GM12878 (cell line): ENCODE measurements at regions not wholly inside any gene's neighbourhood (a gene's known extent, or its start where the extent isn't known, plus 50 kb on each side); places are given as distances from the start of the nearest gene placed in this dataset.

Experiments
- ATAC-seq: fragments of 200-7000 bp; cut with Tn5 transposase; 3 replicates; pipeline ENCODE4 v1.9.1; 2020; ENCODE audit warnings: mild to moderate bottlenecking, moderate library complexity
- BruUV-seq: library from RNA; stranded (reverse); fragments of 400-500 nt; replicated peaks from 2 replicates; lab custom pipeline; 2021; lab: Mats Ljungman, UMichigan
- CTCF ChIA-PET: fragments of 300-600 bp; sonication (Branson Sonifier 250); formaldehyde crosslinking; extraction: SDS; loops from one replicate; lab custom pipeline; 2021; ENCODE audit warnings: inconsistent platforms; lab: Yijun Ruan, JAX
- POLR2A ChIA-PET: fragments of 350-600 bp; formaldehyde crosslinking; extraction: SDS; loops from one replicate; lab custom pipeline; 2021; ENCODE audit warnings: inconsistent platforms; lab: Charles Lee
- RAD21 ChIA-PET: fragments of 300-600 bp; sonication (Branson Sonifier 250); formaldehyde crosslinking; loops from one replicate; lab custom pipeline; 2023; ENCODE audit warnings: antibody characterized with exemption; ENCODE audit not compliant: unreplicated experiment; lab: Charles Lee
- SMC1A ChIA-PET: fragments of 300-600 bp; sonication (Branson Sonifier 250); formaldehyde crosslinking; loops from one replicate; lab custom pipeline; 2023; ENCODE audit not compliant: unreplicated experiment, uncharacterized antibody; lab: Charles Lee
- DNase-seq: peaks from one replicate; pipeline ENCODE4 v3.0.0-alpha.2; 2011; ENCODE audit warnings: low read depth, low spot score
- FAIRE-seq: peaks from 3 replicates; lab custom pipeline; 2011; peaks lifted over from hg19 to GRCh38; lab: Jason Lieb, UNC
- H2AFZ ChIP-seq: 2 replicates; pipeline ENCODE4 v1.6.0; 2011; ENCODE audit warnings: low read depth, low read length, control low read depth; ENCODE audit not compliant: control insufficient read depth
- H3K27ac ChIP-seq: 2 replicates; pipeline ENCODE4 v1.5.1; 2011; ENCODE audit warnings: control low read depth; ENCODE audit not compliant: control insufficient read depth, insufficient read depth
- H3K27me3 ChIP-seq, 2 experiments: replicated peaks in 1 of 2; 2 replicates each; pipeline versions ENCODE4 v1.6.0 to v1.6.1; 2011; ENCODE audit warnings: low read length in 1 of 2; ENCODE audit not compliant: control insufficient read depth in 2 of 2, insufficient read depth in 2 of 2
- H3K36me3 ChIP-seq, 2 experiments: 2 replicates each; pipeline ENCODE4 v1.5.1; 2011; ENCODE audit warnings: low read length in 1 of 2; ENCODE audit not compliant: control insufficient read depth in 2 of 2, insufficient read depth in 2 of 2
- H3K4me1 ChIP-seq: 2 replicates; pipeline ENCODE4 v1.6.1; 2011; ENCODE audit warnings: mild to moderate bottlenecking, low read length, moderate library complexity, mixed read lengths; ENCODE audit not compliant: control insufficient read depth, insufficient read depth
- H3K4me2 ChIP-seq: 2 replicates; pipeline ENCODE4 v1.6.0; 2011; ENCODE audit warnings: control low read depth; ENCODE audit not compliant: control insufficient read depth, insufficient read depth
- H3K4me3 ChIP-seq: fragments of 200-600 bp; sonication (generic); 2 replicates; pipeline ENCODE4 v1.5.1; 2016
- H3K79me2 ChIP-seq: 2 replicates; pipeline ENCODE4 v1.6.0; 2011; ENCODE audit warnings: low read length; ENCODE audit not compliant: control insufficient read depth, insufficient read depth
- H3K9ac ChIP-seq: 2 replicates; pipeline ENCODE4 v1.8.0; 2011; ENCODE audit warnings: low read length, control low read depth, mixed read lengths; ENCODE audit not compliant: control insufficient read depth, insufficient read depth
- H3K9me3 ChIP-seq: replicated peaks from 3 replicates; pipeline ENCODE4 v1.5.1; 2011; ENCODE audit warnings: mild to moderate bottlenecking, low read length; ENCODE audit not compliant: control insufficient read depth, insufficient read depth
- H4K20me1 ChIP-seq: 2 replicates; pipeline ENCODE4 v1.6.0; 2011; ENCODE audit not compliant: control insufficient read depth, insufficient read depth
- ATF7 ChIP-seq: fragments of 450-650 bp; IDR thresholded peaks from 2 replicates; pipeline ENCODE4 v1.6.1; 2016; ENCODE audit warnings: low read depth, mild to moderate bottlenecking
- BMI1 ChIP-seq: fragments of 450-650 bp; IDR thresholded peaks from 2 replicates; pipeline ENCODE4 v1.6.1; 2016; ENCODE audit warnings: mild to moderate bottlenecking, moderate library complexity, borderline replicate concordance
- ESRRA ChIP-seq: IDR thresholded peaks from 2 replicates; pipeline ENCODE4 v1.6.1; 2012; ENCODE audit warnings: mild to moderate bottlenecking, low read length, improper control_type of control experiment
- ETV6 ChIP-seq, 2 experiments: fragments of 450-650 bp in 1 of 2; IDR thresholded peaks in 1 of 2; conservative IDR thresholded peaks in 1 of 2; 2 replicates each; pipeline ENCODE4 v1.6.1; 2014; ENCODE audit warnings: antibody characterized with exemption in 1 of 2, borderline replicate concordance in 1 of 2, low read depth in 1 of 2, mild to moderate bottlenecking in 1 of 2, moderate library complexity in 1 of 2
- GABPA ChIP-seq: IDR thresholded peaks from 2 replicates; pipeline ENCODE4 v1.6.1; 2014; ENCODE audit warnings: antibody characterized with exemption, low read depth, mild to moderate bottlenecking, inconsistent platforms
- NFIC ChIP-seq: IDR thresholded peaks from 2 replicates; pipeline ENCODE4 v1.6.1; 2012; ENCODE audit warnings: low read depth, mild to moderate bottlenecking, inconsistent platforms, low read length, moderate library complexity
- SMAD5 ChIP-seq: IDR thresholded peaks from 2 replicates; pipeline ENCODE4 v1.6.1; 2016; ENCODE audit warnings: antibody characterized with exemption, low read depth
- WGBS: methylation state at CpG from one replicate; pipeline ENCODE4 v1.1.6; 2016; ENCODE audit warnings: low lambda C conversion rate; ENCODE audit not compliant: insufficient replicate concordance, insufficient coverage; ENCODE audit errors: missing lambda C conversion rate; 5-methylcytosine and 5-hydroxymethylcytosine counted together
- in situ Hi-C: fragments of 300-500 bp; cut with MboI; formaldehyde crosslinking; loops from 9 replicates; pipeline ENCODE4 v1.14.3; 2018; ENCODE audit warnings: mixed read lengths
- intact Hi-C: fragments of 100-400 bp; cut with micrococcal nuclease; formaldehyde crosslinking; loops from one replicate; pipeline ENCODE4 v1.14.2; 2022; ENCODE audit not compliant: unreplicated experiment
- TF ChIP-seq, protein P1 (sequence below): fragments of 450-650 bp; IDR thresholded peaks from 2 replicates; pipeline ENCODE4 v1.6.1; 2017; ENCODE audit warnings: mild to moderate bottlenecking, moderate library complexity
- TF ChIP-seq, protein P2 (sequence below): IDR thresholded peaks from 2 replicates; pipeline ENCODE4 v1.6.1; 2012; ENCODE audit warnings: improper control_type of control experiment, low read depth, low read length; ENCODE audit not compliant: insufficient replicate concordance

DNA sequence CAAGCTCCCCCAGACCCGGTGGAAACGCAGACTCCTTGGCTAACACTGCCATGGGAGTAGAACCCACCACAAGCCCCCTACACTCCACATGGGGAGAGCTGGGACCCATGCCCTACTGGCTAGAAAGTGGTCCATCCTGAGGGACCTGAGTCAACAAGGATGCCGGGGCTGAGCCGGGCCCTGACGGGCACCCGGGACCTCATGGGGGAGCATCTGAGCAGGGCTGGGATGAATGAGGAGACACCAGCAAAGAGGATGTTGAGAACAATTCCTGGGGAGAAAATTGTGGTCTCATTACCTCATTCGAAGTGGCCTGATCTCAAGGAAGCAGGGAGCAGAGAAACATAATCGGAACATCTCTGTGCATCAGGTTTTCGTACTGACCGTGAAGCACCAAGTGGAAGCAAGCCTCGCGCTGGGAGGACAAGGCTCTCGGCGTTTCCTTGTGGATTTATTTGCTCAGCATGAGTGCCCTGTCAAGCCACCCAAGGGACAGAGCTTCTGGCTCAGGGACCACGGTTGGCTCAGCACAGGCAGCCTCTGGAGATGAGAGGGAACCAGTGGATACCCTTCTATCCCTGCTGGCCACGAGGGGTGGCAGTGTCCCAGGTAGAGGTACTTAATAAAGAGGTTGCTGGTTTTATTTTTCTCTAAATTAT is 132.2 kb upstream of the FAM20C start:
- no peaks in the 10 kb centered on the region for H3K9me3 ChIP-seq
- 60% methylated on average over 16 of the region's 16 CpGs for WGBS
- TF ChIP-seq NFIC (no peak), SMAD5 (no peak), BMI1 (no peak), ETV6 (conservative IDR thresholded peaks at IDR 0.05 in 1 of 2, IDR thresholded peaks at IDR 0.05 in 1 of 2; ENCODE audit: borderline replicate concordance in 1 of 2, low read depth in 1 of 2) (no peak), ESRRA (no peak), ATF7 (no peak), GABPA (no peak)
- TF ChIP-seq, protein P1, sequence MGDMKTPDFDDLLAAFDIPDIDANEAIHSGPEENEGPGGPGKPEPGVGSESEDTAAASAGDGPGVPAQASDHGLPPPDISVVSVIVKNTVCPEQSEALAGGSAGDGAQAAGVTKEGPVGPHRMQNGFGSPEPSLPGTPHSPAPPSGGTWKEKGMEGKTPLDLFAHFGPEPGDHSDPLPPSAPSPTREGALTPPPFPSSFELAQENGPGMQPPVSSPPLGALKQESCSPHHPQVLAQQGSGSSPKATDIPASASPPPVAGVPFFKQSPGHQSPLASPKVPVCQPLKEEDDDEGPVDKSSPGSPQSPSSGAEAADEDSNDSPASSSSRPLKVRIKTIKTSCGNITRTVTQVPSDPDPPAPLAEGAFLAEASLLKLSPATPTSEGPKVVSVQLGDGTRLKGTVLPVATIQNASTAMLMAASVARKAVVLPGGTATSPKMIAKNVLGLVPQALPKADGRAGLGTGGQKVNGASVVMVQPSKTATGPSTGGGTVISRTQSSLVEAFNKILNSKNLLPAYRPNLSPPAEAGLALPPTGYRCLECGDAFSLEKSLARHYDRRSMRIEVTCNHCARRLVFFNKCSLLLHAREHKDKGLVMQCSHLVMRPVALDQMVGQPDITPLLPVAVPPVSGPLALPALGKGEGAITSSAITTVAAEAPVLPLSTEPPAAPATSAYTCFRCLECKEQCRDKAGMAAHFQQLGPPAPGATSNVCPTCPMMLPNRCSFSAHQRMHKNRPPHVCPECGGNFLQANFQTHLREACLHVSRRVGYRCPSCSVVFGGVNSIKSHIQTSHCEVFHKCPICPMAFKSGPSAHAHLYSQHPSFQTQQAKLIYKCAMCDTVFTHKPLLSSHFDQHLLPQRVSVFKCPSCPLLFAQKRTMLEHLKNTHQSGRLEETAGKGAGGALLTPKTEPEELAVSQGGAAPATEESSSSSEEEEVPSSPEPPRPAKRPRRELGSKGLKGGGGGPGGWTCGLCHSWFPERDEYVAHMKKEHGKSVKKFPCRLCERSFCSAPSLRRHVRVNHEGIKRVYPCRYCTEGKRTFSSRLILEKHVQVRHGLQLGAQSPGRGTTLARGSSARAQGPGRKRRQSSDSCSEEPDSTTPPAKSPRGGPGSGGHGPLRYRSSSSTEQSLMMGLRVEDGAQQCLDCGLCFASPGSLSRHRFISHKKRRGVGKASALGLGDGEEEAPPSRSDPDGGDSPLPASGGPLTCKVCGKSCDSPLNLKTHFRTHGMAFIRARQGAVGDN, result no peak
- TF ChIP-seq, protein P2, sequence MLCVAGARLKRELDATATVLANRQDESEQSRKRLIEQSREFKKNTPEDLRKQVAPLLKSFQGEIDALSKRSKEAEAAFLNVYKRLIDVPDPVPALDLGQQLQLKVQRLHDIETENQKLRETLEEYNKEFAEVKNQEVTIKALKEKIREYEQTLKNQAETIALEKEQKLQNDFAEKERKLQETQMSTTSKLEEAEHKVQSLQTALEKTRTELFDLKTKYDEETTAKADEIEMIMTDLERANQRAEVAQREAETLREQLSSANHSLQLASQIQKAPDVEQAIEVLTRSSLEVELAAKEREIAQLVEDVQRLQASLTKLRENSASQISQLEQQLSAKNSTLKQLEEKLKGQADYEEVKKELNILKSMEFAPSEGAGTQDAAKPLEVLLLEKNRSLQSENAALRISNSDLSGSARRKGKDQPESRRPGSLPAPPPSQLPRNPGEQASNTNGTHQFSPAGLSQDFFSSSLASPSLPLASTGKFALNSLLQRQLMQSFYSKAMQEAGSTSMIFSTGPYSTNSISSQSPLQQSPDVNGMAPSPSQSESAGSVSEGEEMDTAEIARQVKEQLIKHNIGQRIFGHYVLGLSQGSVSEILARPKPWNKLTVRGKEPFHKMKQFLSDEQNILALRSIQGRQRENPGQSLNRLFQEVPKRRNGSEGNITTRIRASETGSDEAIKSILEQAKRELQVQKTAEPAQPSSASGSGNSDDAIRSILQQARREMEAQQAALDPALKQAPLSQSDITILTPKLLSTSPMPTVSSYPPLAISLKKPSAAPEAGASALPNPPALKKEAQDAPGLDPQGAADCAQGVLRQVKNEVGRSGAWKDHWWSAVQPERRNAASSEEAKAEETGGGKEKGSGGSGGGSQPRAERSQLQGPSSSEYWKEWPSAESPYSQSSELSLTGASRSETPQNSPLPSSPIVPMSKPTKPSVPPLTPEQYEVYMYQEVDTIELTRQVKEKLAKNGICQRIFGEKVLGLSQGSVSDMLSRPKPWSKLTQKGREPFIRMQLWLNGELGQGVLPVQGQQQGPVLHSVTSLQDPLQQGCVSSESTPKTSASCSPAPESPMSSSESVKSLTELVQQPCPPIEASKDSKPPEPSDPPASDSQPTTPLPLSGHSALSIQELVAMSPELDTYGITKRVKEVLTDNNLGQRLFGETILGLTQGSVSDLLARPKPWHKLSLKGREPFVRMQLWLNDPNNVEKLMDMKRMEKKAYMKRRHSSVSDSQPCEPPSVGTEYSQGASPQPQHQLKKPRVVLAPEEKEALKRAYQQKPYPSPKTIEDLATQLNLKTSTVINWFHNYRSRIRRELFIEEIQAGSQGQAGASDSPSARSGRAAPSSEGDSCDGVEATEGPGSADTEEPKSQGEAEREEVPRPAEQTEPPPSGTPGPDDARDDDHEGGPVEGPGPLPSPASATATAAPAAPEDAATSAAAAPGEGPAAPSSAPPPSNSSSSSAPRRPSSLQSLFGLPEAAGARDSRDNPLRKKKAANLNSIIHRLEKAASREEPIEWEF, result no peak
- H3K9ac ChIP-seq, result no peak overlapping the region
- H3K4me3 ChIP-seq, result no peak overlapping the region
- H3K79me2 ChIP-seq, result no peaks in the 10 kb centered on the region
- no peak overlapping the region for H2AFZ ChIP-seq
- RAD21 ChIA-PET, result no interaction called here
- CTCF ChIA-PET, result no interaction called here
- no peak overlapping the region for H3K4me2 ChIP-seq
- in situ Hi-C loops, result no loop called here
- FAIRE-seq, result no peak
- BruUV-seq, result no TSS peak
- intact Hi-C loops, result no loop called here
- POLR2A ChIA-PET, result no interaction called here
- no peak for DNase-seq
- no peak overlapping the region for H3K27ac ChIP-seq
- no peak for ATAC-seq
- SMC1A ChIA-PET, result no interaction called here
- H3K36me3 ChIP-seq, result no peaks in the 10 kb centered on the region
- H4K20me1 ChIP-seq, result no peaks in the 10 kb centered on the region
- H3K27me3 ChIP-seq, result no peaks in the 10 kb centered on the region
- H3K4me1 ChIP-seq, result no peaks in the 10 kb centered on the region
